Cerebellar nuclear complex (tissue), 1 donor: ENCODE measurements at regions not wholly inside any gene's neighbourhood (a gene's known extent, or its start where the extent isn't known, plus 50 kb on each side); places are given as distances from the start of the nearest gene placed in this dataset.

Experiments used
- DNase-seq, 2 experiments: peaks; one replicate each; lab custom pipeline; 2025; lab: John Stamatoyannopoulos, UW

DNA sequence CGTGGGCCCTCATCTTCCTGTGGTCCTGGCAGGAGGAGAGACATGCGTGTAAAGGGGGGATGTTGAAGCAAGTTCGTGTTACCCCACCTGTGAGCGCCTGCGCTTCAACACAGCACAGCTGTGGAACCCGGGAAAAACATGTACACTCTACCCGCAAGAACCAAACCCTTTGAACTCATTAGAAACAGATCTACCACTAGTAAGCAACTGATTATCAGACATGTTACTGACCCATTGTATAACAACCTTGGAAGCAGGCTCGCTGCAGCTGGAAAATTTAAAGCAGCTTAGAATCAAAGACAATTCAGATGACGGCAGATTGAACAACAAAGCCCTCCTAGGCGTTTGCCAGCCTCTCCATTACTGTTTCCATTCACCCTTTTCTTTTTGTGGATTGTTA is 771.7 kb upstream of the SALL3 start:
- no peak for DNase-seq

DNA sequence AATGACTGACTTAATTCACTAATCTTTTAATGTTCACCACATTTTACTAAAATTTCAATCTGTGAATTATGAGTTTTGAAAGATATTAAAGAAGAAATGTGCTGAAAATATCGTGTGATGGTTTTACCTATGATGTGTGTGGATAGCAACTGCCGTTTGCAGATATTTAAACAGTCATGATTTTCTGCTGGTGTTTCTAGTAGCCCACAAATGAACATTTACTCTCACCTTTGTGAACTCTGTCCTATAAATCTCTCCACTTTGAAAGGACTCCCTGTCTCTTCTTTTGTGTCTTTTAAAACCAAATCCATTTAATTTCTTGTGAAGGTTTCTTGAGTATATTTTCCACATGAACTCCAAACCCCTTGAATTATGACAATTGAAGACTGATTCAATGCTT is 771.2 kb upstream of the SALL3 start:
- DNase-seq, result no peak

DNA sequence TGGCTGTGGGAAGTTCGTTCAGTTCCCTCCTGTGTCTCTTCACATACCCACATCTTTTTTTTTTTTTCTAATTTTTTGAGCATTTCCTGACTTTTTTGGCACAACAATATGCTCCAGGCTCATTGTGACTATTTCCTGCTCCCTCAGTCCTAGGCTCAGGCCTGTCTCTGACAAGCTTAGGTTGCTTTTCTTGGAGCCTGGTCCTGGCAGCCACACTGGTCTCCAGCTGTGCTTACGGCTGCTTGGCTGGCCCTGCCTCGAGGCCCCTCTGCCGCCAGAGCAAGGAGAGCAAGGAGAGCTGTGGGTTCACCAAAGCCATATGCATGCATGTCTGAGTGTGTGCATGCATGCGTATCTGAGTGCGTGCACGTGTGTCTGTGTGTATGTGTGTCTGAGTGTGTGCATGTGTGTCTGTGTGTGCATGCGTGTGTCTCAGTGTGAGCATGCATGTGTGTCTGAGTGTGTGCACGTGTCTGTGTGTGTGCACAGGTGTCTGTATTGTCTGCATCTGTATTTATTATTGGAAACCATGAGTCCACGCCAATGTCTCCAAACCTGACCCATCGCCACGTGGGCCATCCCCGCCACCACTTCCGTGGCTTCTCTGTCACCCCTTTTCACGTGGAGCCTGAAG is 766.1 kb upstream of the SALL3 start:
- no peak for DNase-seq

DNA sequence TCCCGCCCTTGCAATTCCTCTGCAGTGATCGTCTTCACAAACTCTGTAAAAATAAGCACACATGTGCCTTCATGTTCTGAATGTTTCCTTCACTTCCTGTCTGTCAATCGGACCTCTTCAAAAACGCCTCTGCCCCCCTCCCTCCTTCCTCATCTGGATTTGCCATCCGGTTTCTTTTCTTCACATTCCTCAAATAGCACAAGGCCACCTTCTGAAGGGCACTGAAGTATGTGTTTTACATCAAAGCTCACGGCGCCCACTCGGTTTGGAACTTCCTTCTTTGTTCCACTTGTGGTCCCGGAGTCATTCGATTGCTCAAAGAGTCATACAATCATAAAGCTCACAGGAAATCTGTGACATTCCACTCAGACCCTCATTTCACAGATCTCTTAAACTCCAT is 758.1 kb upstream of the SALL3 start:
- DNase-seq, result no peak

DNA sequence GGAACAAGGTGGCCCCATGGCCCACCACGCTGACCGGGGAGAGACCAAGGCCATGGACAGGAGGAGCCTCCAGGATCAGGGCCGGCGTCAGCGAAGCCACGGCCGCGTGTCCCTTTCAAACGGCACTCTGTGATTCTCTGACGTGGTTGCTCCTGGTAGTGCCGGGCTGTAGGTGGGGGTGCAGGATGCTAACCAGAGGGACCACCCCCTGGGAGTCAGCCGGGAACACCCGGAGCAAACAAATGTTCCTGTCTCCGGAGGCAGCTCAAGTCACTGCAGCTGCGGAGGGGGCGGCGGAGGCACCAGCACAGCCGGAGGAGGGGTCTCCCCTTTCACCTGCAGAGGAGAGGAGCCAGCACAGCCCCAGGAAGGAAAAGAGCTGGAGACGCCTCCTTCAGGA is 750.6 kb upstream of the SALL3 start:
- DNase-seq, result no peak

DNA sequence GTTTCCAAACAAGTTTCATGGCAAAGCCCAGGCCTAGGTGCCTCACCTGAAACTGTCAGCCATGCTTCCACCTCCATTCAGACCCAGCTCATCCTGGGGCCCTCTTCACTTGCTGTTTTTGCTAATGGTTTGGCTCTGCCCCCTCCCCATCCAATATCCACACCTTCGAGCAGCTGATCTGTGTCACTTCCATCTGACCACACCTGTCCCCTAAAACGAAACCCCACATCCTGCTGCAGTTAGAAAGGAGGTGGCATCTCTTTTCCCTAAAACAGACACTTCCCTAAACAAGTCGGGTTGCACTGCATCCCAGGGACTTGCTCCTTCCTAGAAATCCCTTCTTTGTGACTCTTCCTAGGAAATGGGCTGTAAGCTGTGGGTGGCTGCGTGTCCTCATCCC is 748.7 kb upstream of the SALL3 start:
- no peak for DNase-seq

DNA sequence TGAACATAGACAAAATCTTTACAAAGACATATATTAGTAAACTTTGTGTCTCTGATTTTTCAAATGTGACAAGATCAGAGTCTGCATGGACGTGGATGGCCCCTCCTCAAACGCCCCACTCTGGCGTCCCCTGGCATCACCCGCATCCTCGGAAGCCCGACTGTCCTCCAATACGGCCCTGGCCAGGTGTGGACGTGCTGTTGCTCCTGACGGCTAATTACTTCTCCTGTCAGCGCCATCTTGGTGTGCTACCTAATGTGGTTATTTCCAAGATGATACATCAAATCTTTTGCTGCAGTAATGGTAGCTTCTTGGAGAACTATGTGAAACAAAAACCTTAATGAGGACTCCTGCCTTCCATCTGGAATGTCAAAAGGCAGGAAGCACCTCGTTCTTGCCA is 747.4 kb upstream of the SALL3 start:
- no peak for DNase-seq

DNA sequence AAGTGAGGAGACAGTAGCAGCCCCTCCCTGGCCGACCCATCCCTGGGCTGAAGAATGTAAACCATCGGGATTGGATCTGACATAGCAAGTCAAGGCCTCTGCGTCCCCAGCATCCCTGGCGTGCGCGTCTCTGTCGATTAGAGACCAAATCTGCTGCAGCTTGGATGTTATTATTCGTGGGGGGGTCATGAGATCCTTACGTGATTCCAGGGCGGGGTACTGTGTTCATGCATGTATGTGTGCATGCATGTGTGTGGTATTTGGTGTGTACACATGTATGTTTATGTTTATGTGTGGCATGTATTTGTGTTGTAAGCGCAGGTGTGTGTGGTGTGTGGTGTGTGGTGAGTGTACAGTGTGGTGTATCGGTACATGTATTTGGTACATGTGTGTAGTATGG is 741.8 kb upstream of the SALL3 start:
- no peak for DNase-seq

DNA sequence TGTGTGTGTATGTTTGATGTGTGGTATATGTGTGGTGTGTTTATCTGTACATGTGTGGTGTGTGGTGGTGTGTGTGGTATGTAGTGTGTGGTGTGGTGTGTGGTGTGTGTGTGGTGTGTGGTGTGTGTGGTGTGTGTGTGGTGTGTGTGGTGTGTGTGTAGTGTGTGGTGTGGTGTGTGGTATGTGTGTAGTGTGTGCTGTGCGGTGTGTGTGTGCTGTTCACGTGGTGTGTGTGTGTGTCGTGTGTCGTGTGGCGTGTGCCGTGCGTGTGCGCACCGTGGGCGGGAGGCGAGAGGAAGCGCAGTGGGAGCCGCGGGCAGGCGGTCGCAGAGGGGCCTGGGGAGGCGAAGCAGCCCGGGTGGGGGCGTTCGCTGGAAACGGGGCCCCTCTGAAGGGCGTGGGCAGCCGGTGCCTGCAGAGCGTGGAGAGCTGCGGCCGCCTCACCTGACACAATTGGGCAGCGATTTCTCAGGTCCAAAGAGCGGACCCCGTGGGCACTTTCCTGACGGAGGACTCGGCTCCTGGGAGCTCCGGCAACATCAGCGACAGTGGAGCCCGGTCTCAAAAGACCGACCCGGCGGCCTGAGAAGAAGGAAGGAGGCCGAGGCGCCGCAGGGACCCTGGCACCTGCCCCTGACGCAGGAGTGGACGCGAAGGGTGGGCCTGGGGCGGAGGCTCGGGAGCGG is 741.1 kb upstream of the SALL3 start:
- DNase-seq, result no peak

DNA sequence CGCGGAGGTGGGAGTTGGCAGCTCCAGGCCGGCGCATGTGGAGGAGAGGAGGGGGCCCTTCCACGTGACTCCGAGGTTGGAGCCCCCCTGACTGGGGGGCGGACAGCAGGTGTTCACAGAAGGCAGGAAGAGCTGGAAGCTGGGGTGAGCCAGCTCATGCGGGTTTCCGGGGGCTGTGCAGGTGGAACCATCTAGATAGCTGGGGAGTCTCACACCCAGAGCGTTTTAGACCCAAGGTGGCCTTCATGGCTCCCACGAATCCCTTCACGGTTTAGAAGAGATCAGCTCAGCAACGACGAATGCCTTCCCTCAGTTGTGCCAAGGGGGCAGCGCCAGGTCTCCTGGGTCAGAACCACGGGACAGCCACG is 740.5 kb upstream of the SALL3 start:
- no peak for DNase-seq

DNA sequence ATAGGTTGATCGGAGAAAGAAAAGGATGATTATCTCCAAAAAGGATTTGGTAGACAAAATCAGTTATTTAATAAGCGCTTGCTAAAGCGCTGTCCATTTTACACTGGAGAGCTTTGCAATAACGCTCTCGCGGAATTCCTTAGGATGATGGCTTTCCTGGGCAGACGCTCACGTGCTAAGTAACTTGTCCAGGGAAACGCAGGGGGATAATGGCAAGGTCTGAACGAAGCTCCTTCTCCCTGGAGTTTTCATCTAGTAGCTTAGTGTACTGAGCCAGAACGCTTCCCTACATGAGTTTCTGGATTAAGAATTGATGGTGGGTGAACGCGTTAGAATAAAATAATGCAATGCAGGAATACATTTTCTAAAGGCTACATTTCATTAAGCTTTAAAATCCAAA is 739.5 kb upstream of the SALL3 start:
- DNase-seq, result no peak

DNA sequence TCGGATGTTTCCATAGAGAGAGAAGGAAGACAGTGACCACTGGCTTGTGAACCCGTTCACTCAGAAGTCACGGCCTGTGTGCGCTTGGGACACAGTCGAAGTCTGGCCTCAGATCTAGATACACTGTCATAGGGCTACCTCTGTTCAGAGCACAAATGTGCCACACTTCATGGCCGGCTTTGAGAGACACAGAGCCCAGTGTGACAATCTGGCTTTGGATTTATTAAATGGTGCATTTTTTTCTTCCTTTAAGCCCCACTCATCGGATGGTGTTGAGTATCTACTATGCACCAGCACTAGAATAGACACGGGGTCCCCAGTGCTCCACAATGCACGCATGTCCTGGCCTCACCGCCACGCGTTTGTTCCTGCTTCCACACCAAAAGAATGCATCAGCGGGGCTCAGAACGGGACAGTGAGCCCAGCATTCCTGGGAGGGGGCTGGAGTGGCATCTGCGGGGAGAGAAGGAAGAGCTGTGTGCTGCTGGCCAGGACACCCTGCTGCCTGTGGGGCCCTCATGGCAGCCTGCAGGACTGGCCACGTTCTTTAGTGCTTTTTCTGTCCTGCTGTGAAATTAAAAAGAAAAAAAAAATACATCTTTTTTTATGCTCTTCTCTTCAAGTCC is 738.9 kb upstream of the SALL3 start:
- no peak for DNase-seq

DNA sequence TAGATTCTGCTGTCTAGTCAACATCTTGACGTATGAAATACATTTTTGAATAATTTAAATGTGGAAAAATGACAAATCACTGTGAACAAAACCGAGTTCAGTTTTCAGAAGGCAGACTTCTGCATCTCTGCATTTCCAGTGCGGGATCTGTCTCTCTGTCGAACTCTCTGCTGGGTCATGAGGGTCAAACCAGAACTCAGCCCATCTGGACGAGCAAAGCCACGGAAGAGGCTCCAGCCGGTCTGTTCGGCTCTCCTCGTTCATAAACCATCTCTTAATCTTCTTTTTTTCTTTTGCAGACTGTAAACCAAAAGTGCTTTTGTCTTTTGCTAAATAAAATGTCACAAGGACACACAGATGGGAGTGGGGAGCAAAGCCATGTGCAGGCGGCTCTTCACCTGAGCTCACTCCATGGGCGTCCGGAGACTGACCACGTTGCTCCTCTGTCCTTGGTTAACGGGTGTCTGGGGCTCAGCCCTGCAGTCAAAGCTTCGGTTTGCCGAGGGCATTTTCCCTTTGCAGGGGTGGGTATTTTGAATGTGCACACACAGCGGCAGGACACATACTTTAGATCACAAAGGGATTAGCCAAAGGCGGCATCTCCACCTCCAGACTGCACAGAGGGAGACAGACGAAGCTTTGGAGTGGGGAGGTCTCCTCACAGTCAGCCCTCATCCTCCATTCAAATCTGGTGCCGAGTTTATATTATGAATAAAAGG is 737.9 kb upstream of the SALL3 start:
- DNase-seq, result no peak

DNA sequence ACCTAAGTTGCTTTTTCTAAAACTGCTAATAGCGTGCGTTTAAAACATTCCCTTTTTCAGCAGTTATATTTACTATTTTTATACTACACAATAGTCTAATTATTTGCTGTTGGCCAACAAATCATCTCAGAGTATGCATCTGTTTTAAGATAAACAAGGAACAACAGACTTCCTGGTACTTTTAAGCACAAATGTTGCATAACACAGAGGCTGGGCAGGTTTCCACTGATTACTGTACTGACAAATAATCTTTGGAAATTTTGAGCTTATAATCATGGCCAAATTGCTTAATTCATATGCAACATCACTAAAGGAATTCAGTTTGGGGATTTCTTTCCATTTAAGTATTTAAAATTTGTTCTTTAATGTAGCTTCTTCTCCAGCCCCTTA is 737.4 kb upstream of the SALL3 start:
- no peak for DNase-seq

DNA sequence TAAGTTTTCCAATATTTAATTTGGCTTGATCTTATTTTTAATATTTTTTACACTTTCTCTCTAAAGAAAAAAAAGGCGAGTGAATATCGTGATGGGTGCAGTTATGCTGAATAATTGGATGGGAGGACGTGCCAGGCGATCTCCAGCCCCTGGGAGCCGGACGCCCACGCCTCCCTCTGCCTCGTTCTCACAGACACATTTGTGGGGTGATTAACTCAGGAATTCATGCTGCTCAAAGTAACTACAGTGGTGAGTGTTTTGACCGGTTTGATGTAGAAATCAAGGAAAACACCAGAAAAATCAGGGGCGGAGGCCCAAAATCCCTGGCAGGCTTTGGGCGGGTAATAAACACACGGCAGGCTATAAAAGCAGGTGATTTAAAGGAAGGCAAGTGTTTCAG is 736.8 kb upstream of the SALL3 start:
- no peak for DNase-seq

DNA sequence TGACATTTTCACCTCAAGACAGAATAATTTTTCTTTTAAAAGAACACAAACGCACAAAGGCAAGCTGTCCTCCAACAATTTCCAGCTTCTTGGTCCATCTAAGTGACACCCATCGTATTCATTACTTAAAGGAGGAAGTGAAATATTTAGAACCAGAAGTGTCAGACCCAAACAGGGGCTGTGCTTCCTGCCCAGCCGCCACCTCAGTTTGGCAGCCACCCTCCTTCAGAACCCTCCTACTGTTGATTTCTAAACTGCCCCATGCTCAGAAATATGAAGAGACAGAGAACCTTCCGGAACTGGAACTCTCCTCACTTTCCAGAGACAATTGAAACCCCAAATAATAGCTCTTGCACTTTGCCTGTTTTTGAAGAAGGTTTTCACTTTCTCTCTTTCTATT is 734.8 kb upstream of the SALL3 start:
- DNase-seq, result no peak

DNA sequence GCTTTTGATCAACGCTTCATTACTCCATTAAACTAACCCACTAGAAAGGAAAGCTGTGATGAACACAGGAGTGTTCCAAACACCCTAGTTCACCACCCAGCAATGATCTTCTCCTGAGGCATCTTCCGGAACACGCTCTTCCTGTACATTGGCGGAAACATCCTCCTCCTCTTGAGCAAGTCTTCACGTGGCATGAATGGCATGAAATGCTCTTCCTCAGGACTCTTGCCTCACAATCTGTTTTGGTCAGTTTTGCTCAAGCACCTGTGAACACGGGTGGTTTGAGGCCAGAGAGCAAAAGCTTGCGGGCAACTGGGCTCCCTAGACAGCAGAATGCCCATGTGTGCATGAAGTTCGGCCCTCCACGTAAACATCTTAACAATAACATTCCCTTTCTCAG is 734.2 kb upstream of the SALL3 start:
- no peak for DNase-seq

DNA sequence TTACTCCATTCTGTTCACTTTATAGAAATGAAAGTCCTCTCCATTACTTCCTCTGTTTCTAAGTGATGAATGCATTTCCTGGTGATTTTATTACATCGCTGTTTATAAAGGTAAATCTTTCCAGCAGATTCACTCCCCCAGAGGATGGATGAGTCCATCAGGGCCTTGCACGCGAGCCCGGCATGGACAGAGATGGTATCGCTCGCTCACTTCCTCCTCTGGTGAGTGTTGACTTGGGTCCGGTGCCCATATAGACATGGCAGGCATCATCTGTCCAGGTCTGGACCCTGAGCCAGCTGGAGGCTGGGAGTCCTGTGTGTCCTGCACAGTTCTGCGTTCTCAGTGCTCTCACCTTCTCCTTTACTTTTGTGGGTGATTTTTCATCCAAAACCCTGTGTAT is 733.6 kb upstream of the SALL3 start:
- DNase-seq, result no peak

DNA sequence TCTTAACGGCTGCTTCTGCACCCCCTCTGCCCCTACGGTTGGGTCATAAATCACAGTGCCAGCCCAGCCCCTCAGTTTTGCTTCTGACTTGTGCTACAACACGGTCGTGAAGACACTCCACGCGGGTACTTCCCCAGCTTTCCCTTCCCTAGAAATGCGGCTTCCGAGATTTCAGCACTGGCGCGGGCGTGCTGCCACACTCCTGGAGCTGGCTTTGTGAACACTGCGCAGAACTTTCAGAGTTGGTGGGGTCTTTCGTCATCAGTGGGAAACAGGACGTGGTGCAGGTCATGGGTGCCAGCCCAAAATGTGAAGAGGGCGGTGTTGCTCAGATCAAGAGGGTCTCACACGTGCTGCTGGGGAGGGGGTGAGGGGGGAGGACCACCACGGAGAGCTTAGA is 733.0 kb upstream of the SALL3 start:
- DNase-seq, result no peak

DNA sequence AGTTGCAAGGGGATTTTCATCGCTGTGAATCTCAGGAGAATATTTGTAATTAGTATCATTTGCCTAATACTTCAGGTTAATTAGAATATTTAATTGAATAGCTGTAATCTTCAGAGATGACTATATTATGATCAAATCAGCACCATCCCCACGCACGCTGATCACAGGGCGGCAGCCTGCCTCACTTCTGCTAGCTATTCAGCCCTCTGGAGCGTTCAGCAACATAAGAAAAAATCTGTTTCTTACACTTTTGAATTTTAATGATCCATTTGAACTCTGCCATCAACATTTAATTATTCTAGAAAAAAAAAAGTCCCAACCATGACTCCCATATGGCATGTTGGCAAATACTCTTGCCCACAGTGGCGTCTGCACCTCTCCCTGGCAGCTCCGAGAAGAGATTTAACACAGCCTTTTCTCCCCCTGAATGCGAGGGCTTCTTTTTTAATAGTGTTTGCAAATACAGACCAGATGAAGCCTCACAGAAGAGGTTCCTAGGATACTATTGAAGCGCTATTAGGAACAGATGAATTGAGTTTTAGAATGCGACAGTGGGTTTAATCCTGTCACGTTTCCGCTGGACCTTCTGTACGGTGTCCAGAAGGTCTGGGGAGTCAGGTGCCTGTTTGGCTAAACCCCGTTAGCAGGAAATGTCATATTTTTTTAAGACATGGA is 731.9 kb upstream of the SALL3 start:
- no peak for DNase-seq

DNA sequence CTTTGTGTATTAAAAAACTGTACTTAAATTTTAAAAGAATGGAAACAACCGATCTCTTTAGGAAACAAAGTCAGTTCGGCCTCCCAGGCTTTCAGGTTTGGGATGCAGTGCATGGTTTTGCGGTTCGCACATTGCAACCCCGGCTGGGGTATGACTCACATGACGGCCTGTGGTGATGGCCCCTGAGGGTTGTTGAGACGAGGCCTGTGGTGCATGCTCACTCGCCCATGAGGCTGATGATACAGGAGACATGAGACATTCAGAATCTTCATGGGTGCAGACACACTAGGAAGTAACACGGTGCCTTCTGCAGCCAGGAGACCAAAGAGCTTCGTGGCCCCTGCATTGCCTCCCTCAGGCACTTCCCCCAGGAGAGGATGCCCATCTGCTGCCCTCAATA is 724.6 kb upstream of the SALL3 start:
- no peak for DNase-seq

DNA sequence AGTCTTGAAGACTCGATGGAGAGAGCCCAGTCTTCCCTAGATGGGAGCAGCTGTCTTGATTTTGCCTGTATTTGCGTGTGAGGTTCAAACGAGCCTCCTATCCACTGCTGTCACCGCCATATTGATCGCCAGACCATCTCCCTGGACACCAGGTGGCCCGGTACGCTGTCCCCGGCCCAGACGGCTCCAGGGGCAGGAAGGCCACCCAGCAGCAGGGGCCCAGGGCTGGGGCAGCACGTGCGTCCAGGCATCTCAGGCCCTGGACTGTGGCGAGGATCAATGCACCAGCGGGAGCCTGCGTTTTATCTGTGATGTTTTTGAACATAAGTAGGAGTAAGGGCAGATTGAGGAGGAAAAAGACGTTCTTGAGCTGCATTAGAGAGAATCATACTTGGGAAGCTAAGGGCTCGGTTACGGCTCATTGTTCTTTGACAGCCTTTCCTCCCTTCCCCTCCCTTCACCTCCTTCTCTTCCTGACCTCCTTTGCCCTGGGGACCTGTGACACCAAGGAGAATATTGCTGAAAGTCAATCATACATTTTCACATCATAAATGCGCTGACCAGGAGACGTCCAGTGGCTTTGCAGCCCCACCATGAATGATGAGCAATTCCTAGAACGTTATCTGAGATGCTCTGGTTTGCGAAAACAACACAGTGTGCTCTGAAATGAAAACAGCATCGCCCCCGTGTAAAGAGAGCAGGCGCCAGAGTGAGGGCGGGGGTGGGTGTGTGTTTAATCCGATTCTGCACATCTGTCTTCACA is 711.2 kb upstream of the SALL3 start:
- DNase-seq, result no peak
